ENCODE measurements at regions not wholly inside any gene's neighbourhood (a gene's known extent, or its start where the extent isn't known, plus 50 kb on each side); places are given as distances from the start of the nearest gene placed in this dataset.

DNA sequence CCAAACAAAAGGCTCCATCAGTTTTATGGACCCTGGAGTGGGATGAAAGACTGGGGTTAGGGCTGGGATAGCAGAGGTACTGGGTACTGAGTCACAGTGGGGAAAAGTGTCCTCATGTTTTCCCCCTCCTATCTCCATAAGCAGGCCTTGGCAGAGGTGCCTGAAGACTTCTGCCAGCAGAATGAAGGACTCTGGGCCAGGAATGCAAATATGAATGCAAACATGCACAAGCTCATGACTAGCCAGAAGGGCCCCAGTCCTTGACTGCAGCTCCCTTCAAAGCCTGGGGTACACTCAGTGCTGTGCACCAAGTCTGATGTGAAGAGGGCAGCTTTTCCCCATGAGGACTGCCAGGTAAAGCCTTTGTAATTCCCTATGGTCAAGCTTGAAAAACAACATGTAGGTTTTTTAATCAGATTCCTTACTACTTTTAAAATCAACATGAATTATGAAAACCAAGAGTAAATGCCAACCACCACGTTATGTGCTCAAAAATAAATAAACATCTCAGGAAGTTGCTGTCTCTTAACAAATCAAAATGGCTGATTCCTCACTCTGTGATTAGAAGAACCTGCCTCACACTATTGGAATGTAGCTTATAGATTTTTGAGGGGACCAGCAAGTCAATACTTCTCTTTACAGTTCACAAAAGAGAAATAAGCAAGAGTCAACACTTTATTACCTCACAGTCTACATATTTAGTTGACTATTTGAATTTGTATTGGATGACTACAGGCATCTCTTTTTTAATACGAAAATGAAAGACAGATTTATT is 1512.0 kb downstream of the ARAP2 start (continued):
- no peak for TF ChIP-seq FOSL1 (IDR thresholded peaks at IDR 0.05; ENCODE audit: insufficient read depth, low read depth, low read length)
- no peak for TF ChIP-seq YY1 (IDR thresholded peaks at IDR 0.05; ENCODE audit: low read depth, low read length)
- no peak for TF ChIP-seq TBP (IDR thresholded peaks at IDR 0.05; ENCODE audit: low read depth, low read length)
